Smooth muscle cell (in vitro differentiated cells): ENCODE measurements at regions not wholly inside any gene's neighbourhood (a gene's known extent, or its start where the extent isn't known, plus 50 kb on each side); places are given as distances from the start of the nearest gene placed in this dataset.

ENCODE experiments used
- DNase-seq: peaks from one replicate; lab custom pipeline; 2025; ENCODE audit not compliant: unreplicated experiment; lab: John Stamatoyannopoulos, UW
- H2AFZ ChIP-seq: fragments of 200-600 bp; sonication (generic); 2 replicates; pipeline ENCODE4 v1.6.0; 2016; ENCODE audit warnings: antibody characterized with exemption, low read depth, mild to moderate bottlenecking
- H3F3A ChIP-seq: fragments of 200-600 bp; sonication (generic); 2 replicates; pipeline ENCODE4 v1.6.0; 2017; ENCODE audit warnings: antibody characterized with exemption, low read depth
- H3K27ac ChIP-seq: fragments of 200-600 bp; sonication (generic); 2 replicates; pipeline ENCODE4 v1.5.1; 2016; ENCODE audit warnings: low read depth, mild to moderate bottlenecking
- H3K27me3 ChIP-seq: fragments of 200-600 bp; sonication (generic); 2 replicates; pipeline ENCODE4 v1.6.1; 2016; ENCODE audit warnings: low read depth, mild to moderate bottlenecking
- H3K36me3 ChIP-seq: fragments of 200-600 bp; sonication (generic); 2 replicates; pipeline ENCODE4 v1.5.1; 2016; ENCODE audit warnings: low read depth
- H3K4me1 ChIP-seq: fragments of 200-600 bp; sonication (generic); 2 replicates; pipeline ENCODE4 v1.5.1; 2016; ENCODE audit warnings: low read depth
- H3K4me2 ChIP-seq: fragments of 200-600 bp; sonication (generic); 2 replicates; pipeline ENCODE4 v1.6.0; 2016; ENCODE audit warnings: mild to moderate bottlenecking
- H3K4me3 ChIP-seq: fragments of 200-600 bp; sonication (generic); 2 replicates; pipeline ENCODE4 v1.5.1; 2016; ENCODE audit warnings: mild to moderate bottlenecking
- H3K79me2 ChIP-seq: fragments of 200-600 bp; sonication (generic); 2 replicates; pipeline ENCODE4 v1.6.0; 2016; ENCODE audit warnings: low read depth, mild to moderate bottlenecking
- H3K9ac ChIP-seq: fragments of 200-600 bp; sonication (generic); 2 replicates; pipeline ENCODE4 v1.6.0; 2016; ENCODE audit warnings: low read depth
- H3K9me3 ChIP-seq: fragments of 200-600 bp; sonication (generic); replicated peaks from 2 replicates; pipeline ENCODE4 v1.5.1; 2016; ENCODE audit warnings: low read depth
- H4K20me1 ChIP-seq: fragments of 200-600 bp; sonication (generic); 2 replicates; pipeline ENCODE4 v1.6.0; 2016; ENCODE audit warnings: low read depth
- WGBS: methylation state at CpG from one replicate; pipeline ENCODE4 v1.1.7; 2016; ENCODE audit warnings: low lambda C conversion rate; 5-methylcytosine and 5-hydroxymethylcytosine counted together
- TF ChIP-seq, protein P1 (sequence below): fragments of 200-600 bp; sonication (generic); IDR thresholded peaks from 2 replicates; pipeline ENCODE4 v1.5.1; 2017; ENCODE audit warnings: borderline replicate concordance, mild to moderate bottlenecking, antibody characterized with exemption; ENCODE audit not compliant: insufficient read depth, poor library complexity, severe bottlenecking

DNA sequence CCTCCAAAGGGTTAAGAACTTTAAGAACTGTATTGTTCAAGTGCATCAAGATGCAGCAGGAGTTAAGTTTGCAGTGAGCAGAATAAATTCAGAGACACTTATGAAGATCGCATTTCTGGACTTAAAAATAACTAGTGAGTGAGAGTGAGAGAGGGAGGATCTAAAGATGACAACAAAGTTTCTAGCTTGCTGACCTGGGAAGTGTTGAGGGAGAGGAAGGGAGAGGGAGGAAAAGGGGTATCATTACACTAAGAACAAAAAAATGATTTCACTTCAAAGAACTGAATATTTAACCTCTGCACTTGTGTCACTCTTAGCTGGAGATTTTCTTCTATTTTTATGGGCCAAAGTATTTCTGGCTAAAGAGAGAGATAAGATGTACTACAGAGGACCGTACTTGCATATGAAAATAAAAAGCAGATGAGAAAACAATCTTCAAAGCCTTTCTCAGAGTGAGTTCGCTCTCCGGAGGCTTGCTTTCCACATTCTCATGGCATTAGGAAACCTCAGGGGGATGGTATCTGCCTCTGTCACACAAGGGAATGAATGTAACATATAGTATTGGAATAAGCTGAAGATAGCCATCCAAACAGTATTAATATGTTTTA is 91.4 kb upstream of the TJP1 start:
- peak overlapping the region; percentile 5 for H3K4me3 ChIP-seq
- no peaks in the 10 kb centered on the region for H4K20me1 ChIP-seq
- peaks cover 5% of the 10 kb centered on the region for H3F3A ChIP-seq
- no peak overlapping the region for H3K9ac ChIP-seq
- H3K4me1 ChIP-seq, result peaks cover 9% of the 10 kb centered on the region
- DNase-seq, result no peak
- TF ChIP-seq, protein P1, sequence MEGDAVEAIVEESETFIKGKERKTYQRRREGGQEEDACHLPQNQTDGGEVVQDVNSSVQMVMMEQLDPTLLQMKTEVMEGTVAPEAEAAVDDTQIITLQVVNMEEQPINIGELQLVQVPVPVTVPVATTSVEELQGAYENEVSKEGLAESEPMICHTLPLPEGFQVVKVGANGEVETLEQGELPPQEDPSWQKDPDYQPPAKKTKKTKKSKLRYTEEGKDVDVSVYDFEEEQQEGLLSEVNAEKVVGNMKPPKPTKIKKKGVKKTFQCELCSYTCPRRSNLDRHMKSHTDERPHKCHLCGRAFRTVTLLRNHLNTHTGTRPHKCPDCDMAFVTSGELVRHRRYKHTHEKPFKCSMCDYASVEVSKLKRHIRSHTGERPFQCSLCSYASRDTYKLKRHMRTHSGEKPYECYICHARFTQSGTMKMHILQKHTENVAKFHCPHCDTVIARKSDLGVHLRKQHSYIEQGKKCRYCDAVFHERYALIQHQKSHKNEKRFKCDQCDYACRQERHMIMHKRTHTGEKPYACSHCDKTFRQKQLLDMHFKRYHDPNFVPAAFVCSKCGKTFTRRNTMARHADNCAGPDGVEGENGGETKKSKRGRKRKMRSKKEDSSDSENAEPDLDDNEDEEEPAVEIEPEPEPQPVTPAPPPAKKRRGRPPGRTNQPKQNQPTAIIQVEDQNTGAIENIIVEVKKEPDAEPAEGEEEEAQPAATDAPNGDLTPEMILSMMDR, result no peak
- no peaks in the 10 kb centered on the region for H3K9me3 ChIP-seq
- no peak overlapping the region for H2AFZ ChIP-seq
- H3K27me3 ChIP-seq, result no peaks in the 10 kb centered on the region
- H3K79me2 ChIP-seq, result no peaks in the 10 kb centered on the region
- peak overlapping the region; percentile 66 for H3K4me2 ChIP-seq
- WGBS, result 15% methylated on average over 4 of the region's 4 CpGs
- peak overlapping the region; percentile 34 for H3K27ac ChIP-seq
- H3K36me3 ChIP-seq, result no peaks in the 10 kb centered on the region

GRCh38 chr15:29911705-29912104 is 89.4 kb upstream of the TJP1 start:
- Histone ChIP-seq H2AFZ (no peak overlapping the region), H3K4me3 (no peak overlapping the region), H3K79me2 (no peaks in the 10 kb centered on the region), H3K9me3 (no peaks in the 10 kb centered on the region), H4K20me1 (no peaks in the 10 kb centered on the region), H3K9ac (no peak overlapping the region), H3F3A (peaks cover 5% of the 10 kb centered on the region), H3K27ac (no peak overlapping the region), H3K36me3 (no peaks in the 10 kb centered on the region), H3K4me1 (peaks cover 9% of the 10 kb centered on the region), H3K4me2 (no peak overlapping the region), H3K27me3 (no peaks in the 10 kb centered on the region)
- 55% methylated on average over 3 of the region's 3 CpGs for WGBS
- TF ChIP-seq, protein P1, result no peak
- no peak for DNase-seq

- H2AFZ ChIP-seq, result no peak overlapping the region
- H3K27me3 ChIP-seq, result no peaks in the 10 kb centered on the region
- H3K4me3 ChIP-seq, result no peak overlapping the region
- WGBS, result 95% methylated on average over 3 of the region's 3 CpGs
- TF ChIP-seq, protein P1, result no peak
- peaks cover 5% of the 10 kb centered on the region for H3F3A ChIP-seq
- H3K9me3 ChIP-seq, result no peaks in the 10 kb centered on the region
- no peak for DNase-seq
- H3K9ac ChIP-seq, result no peak overlapping the region
- no peak overlapping the region for H3K4me2 ChIP-seq
- H4K20me1 ChIP-seq, result no peaks in the 10 kb centered on the region
- no peaks in the 10 kb centered on the region for H3K79me2 ChIP-seq
- no peaks in the 10 kb centered on the region for H3K36me3 ChIP-seq
- peaks cover 9% of the 10 kb centered on the region for H3K4me1 ChIP-seq
- H3K27ac ChIP-seq, result no peak overlapping the region
These were observed 87.8 kb upstream of the TJP1 start for GRCh38 chr15:29910068-29910467.

- 62% methylated on average over 4 of the region's 4 CpGs for WGBS
- Histone ChIP-seq H3K79me2 (no peaks in the 10 kb centered on the region), H3F3A (no peaks in the 10 kb centered on the region), H3K27ac (no peak overlapping the region), H3K36me3 (no peaks in the 10 kb centered on the region), H2AFZ (no peak overlapping the region), H3K27me3 (no peaks in the 10 kb centered on the region), H3K4me2 (no peak overlapping the region), H3K4me1 (peaks cover 4% of the 10 kb centered on the region), H3K9me3 (no peaks in the 10 kb centered on the region), H3K9ac (no peak overlapping the region), H3K4me3 (no peak overlapping the region), H4K20me1 (no peaks in the 10 kb centered on the region)
- TF ChIP-seq, protein P1, result no peak
- no peak for DNase-seq
These were observed 82.6 kb upstream of the TJP1 start for GRCh38 chr15:29904757-29905417.
